Naive thymus-derived CD8-positive, alpha-beta T cell (primary cell): ENCODE measurements at regions not wholly inside any gene's neighbourhood (a gene's known extent, or its start where the extent isn't known, plus 50 kb on each side); places are given as distances from the start of the nearest gene placed in this dataset.
"Not testable (repeated sequence)": the region's sequence is repeated elsewhere in the genome, so short reads cannot be mapped to it uniquely, and the experiment has no call there.

Source experiments
- ATAC-seq, 2 donors: fragments of 150-1000 bp; cut with Tn5 transposase in 1 of 2; sonication (Bioruptor Pico), chemical (Tn5 transposase) in 1 of 2; 1 replicate in 1 of 2; 2 replicates in 1 of 2; pipeline ENCODE4 v1.10.0; 2021; ENCODE audit warnings: mild to moderate bottlenecking in 2 of 2, moderate library complexity in 2 of 2
- POLR2A ChIA-PET: fragments of 350-600 bp; sonication (Branson Sonifier 250); formaldehyde crosslinking; loops from one replicate; lab custom pipeline; 2021; ENCODE audit warnings: antibody characterized with exemption; lab: Charles Lee
- DNase-seq, 10 donors: peaks; one replicate each; pipeline versions ENCODE4 v3.0.0 to v3.0.0-alpha.2; 2020 to 2022
- H3K27ac Mint-ChIP-seq, 10 donors: one replicate each; pipeline ENCODE4 v1.8.0; 2020 to 2022; ENCODE audit warnings: mild to moderate bottlenecking in 10 of 10, mixed read lengths in 10 of 10, moderate library complexity in 4 of 10, inconsistent platforms in 1 of 10
- H3K27me3 Mint-ChIP-seq, 5 donors: one replicate each; pipeline ENCODE4 v1.8.0; 2021 to 2022; ENCODE audit warnings: mixed read lengths in 5 of 5
- H3K36me3 Mint-ChIP-seq, 3 donors: one replicate each; pipeline ENCODE4 v1.8.0; 2020 to 2022; ENCODE audit warnings: mixed read lengths in 3 of 3, mild to moderate bottlenecking in 2 of 3, inconsistent platforms in 1 of 3
- H3K4me1 Mint-ChIP-seq, 4 donors: one replicate each; pipeline ENCODE4 v1.8.0; 2021 to 2022; ENCODE audit warnings: mixed read lengths in 4 of 4
- H3K4me3 Mint-ChIP-seq, 10 donors: one replicate each; pipeline ENCODE4 v1.8.0; 2020 to 2022; ENCODE audit warnings: mild to moderate bottlenecking in 10 of 10, mixed read lengths in 10 of 10, moderate library complexity in 6 of 10, inconsistent platforms in 1 of 10
- H3K9me3 Mint-ChIP-seq, 9 donors: one replicate each; pipeline ENCODE4 v1.8.0; 2020 to 2022; ENCODE audit warnings: mixed read lengths in 9 of 9, mild to moderate bottlenecking in 3 of 9, inconsistent platforms in 1 of 9, moderate library complexity in 1 of 9

GRCh38 chr1:166422586-166422985 is 255.8 kb upstream of the FAM78B start:
- DNase-seq: not testable (repeated sequence)
- peaks cover 9 to 30% (median 18%) of the 10 kb centered on the region in 5 donors for H3K27me3 Mint-ChIP-seq

GRCh38 chr1:166432655-166433054 is 265.9 kb upstream of the FAM78B start:
- Mint-ChIP-seq H3K9me3 (peaks cover 0 to 7% (median 3%) of the 10 kb centered on the region in 9 donors), H3K27ac (no peak overlapping the region), H3K27me3 (peaks cover 0 to 25% (median 8%) of the 10 kb centered on the region in 5 donors), H3K4me3 (no peak overlapping the region), H3K36me3 (peaks cover 0 to 3% (median 0%) of the 10 kb centered on the region in 3 donors), H3K4me1 (peaks cover 0 to 2% (median 0%) of the 10 kb centered on the region in 4 donors)
- POLR2A ChIA-PET: no interaction called here
- ATAC-seq: no peak
- DNase-seq: no peak

More at GRCh38 chr1:166422586-166422985, 255.8 kb upstream of the FAM78B start:
- H3K27ac Mint-ChIP-seq, ATAC-seq, H3K36me3 Mint-ChIP-seq, H3K9me3 Mint-ChIP-seq, H3K4me3 Mint-ChIP-seq, POLR2A ChIA-PET, H3K4me1 Mint-ChIP-seq: not testable (repeated sequence)

- H3K9me3 Mint-ChIP-seq, POLR2A ChIA-PET, ATAC-seq, H3K36me3 Mint-ChIP-seq, H3K4me1 Mint-ChIP-seq, DNase-seq, H3K4me3 Mint-ChIP-seq: not testable (repeated sequence)
- peaks cover 0 to 25% (median 8%) of the 10 kb centered on the region in 5 donors for H3K27me3 Mint-ChIP-seq
- H3K27ac Mint-ChIP-seq: peak overlapping the region in 1 of 10 donors; percentile 43
Measured at GRCh38 chr1:166433404-166434304, 266.9 kb upstream of the FAM78B start.

GRCh38 chr1:166457700-166458099 is 290.9 kb upstream of the FAM78B start:
- Mint-ChIP-seq H3K4me1 (no peaks in the 10 kb centered on the region), H3K27me3 (peaks cover 0 to 13% (median 2%) of the 10 kb centered on the region in 5 donors), H3K36me3 (no peaks in the 10 kb centered on the region), H3K4me3 (no peak overlapping the region), H3K27ac (no peak overlapping the region), H3K9me3 (peaks cover 0 to 7% (median 4%) of the 10 kb centered on the region in 9 donors)
- ATAC-seq (no peak), DNase-seq (no peak)
- POLR2A ChIA-PET: no interaction called here

GRCh38 chr1:166464333-166464732 is 297.5 kb upstream of the FAM78B start:
- DNase-seq: no peak
- Mint-ChIP-seq H3K27me3 (peaks cover 9 to 28% (median 18%) of the 10 kb centered on the region in 5 donors), H3K27ac (no peak overlapping the region), H3K4me1 (no peaks in the 10 kb centered on the region), H3K4me3 (no peak overlapping the region), H3K36me3 (peaks cover 0 to 29% (median 4%) of the 10 kb centered on the region in 3 donors), H3K9me3 (peaks cover 0 to 31% (median 14%) of the 10 kb centered on the region in 9 donors)
- POLR2A ChIA-PET: no interaction called here
- ATAC-seq: no peak

- peaks cover 0 to 28% (median 3%) of the 10 kb centered on the region in 3 donors for H3K36me3 Mint-ChIP-seq
- DNase-seq: no peak
- H3K4me3 Mint-ChIP-seq: no peak overlapping the region
- POLR2A ChIA-PET: no interaction called here
- H3K27me3 Mint-ChIP-seq: peaks cover 21 to 62% (median 34%) of the 10 kb centered on the region in 5 donors
- peaks cover 0 to 33% (median 7%) of the 10 kb centered on the region in 9 donors for H3K9me3 Mint-ChIP-seq
- no peak overlapping the region for H3K27ac Mint-ChIP-seq
- no peaks in the 10 kb centered on the region for H3K4me1 Mint-ChIP-seq
- no peak for ATAC-seq
Measured at GRCh38 chr1:166470014-166470413, 303.2 kb upstream of the FAM78B start.

- ATAC-seq (no peak), DNase-seq (no peak)
- Mint-ChIP-seq H3K36me3 (peaks cover 0 to 24% (median 3%) of the 10 kb centered on the region in 3 donors), H3K27ac (no peak overlapping the region), H3K4me1 (no peaks in the 10 kb centered on the region), H3K27me3 (peaks cover 21 to 62% (median 34%) of the 10 kb centered on the region in 5 donors), H3K4me3 (no peak overlapping the region), H3K9me3 (peaks cover 0 to 29% (median 5%) of the 10 kb centered on the region in 9 donors)
- POLR2A ChIA-PET: no interaction called here
Measured at GRCh38 chr1:166470441-166470840, 303.6 kb upstream of the FAM78B start.

GRCh38 chr1:166471359-166471758 is 304.6 kb upstream of the FAM78B start:
- ATAC-seq (no peak), DNase-seq (no peak)
- Mint-ChIP-seq H3K27ac (no peak overlapping the region), H3K4me3 (no peak overlapping the region), H3K36me3 (peaks cover 0 to 22% (median 3%) of the 10 kb centered on the region in 3 donors), H3K9me3 (peaks cover 0 to 22% (median 3%) of the 10 kb centered on the region in 9 donors), H3K4me1 (no peaks in the 10 kb centered on the region), H3K27me3 (peaks cover 21 to 58% (median 34%) of the 10 kb centered on the region in 5 donors)
- POLR2A ChIA-PET: no interaction called here

- Mint-ChIP-seq H3K36me3 (no peaks in the 10 kb centered on the region), H3K27me3 (peaks cover 0 to 4% (median 0%) of the 10 kb centered on the region in 5 donors), H3K27ac (no peak overlapping the region), H3K4me1 (peaks cover 0 to 1% (median 0%) of the 10 kb centered on the region in 4 donors), H3K4me3 (no peak overlapping the region), H3K9me3 (peaks cover 0 to under 1% (median 0%) of the 10 kb centered on the region in 9 donors)
- DNase-seq: peak in 9 of 10 donors; percentile 13 to 69 (median 33)
- POLR2A ChIA-PET: interaction anchor here (1.0 kb wide), 1 partner anchor 11 kb away, joined by 3 read pairs; no protein-coding TSS in a partner anchor
- no peak for ATAC-seq
Measured at GRCh38 chr1:166479052-166479631, 312.3 kb upstream of the FAM78B start.

- Mint-ChIP-seq H3K36me3 (no peaks in the 10 kb centered on the region), H3K27ac (peak overlapping the region in 1 of 10 donors; percentile 8), H3K9me3 (no peaks in the 10 kb centered on the region), H3K27me3 (no peaks in the 10 kb centered on the region), H3K4me3 (no peak overlapping the region), H3K4me1 (peaks cover 4 to 27% (median 17%) of the 10 kb centered on the region in 4 donors)
- ATAC-seq (no peak), DNase-seq (no peak)
- POLR2A ChIA-PET: no interaction called here
Measured at GRCh38 chr1:166484471-166484870, 317.7 kb upstream of the FAM78B start.

- no peaks in the 10 kb centered on the region for H3K36me3 Mint-ChIP-seq
- H3K27ac Mint-ChIP-seq: peak overlapping the region in 1 of 10 donors; percentile 8
- no peaks in the 10 kb centered on the region for H3K9me3 Mint-ChIP-seq
- H3K27me3 Mint-ChIP-seq: no peaks in the 10 kb centered on the region
- ATAC-seq (no peak), DNase-seq (no peak)
- no peak overlapping the region for H3K4me3 Mint-ChIP-seq
- H3K4me1 Mint-ChIP-seq: peaks cover 4 to 27% (median 17%) of the 10 kb centered on the region in 4 donors
- POLR2A ChIA-PET: no interaction called here
Measured at GRCh38 chr1:166484871-166485270, 318.1 kb upstream of the FAM78B start.

- Mint-ChIP-seq H3K4me1 (peaks cover 4 to 27% (median 17%) of the 10 kb centered on the region in 4 donors), H3K9me3 (no peaks in the 10 kb centered on the region), H3K27ac (peak overlapping the region in 1 of 10 donors; percentile 64), H3K27me3 (no peaks in the 10 kb centered on the region), H3K4me3 (no peak overlapping the region), H3K36me3 (no peaks in the 10 kb centered on the region)
- DNase-seq (no peak), ATAC-seq (no peak)
- POLR2A ChIA-PET: interaction anchor here (0.6 kb wide), 1 partner anchor 785 kb away, joined by 3 read pairs; no protein-coding TSS in a partner anchor
Measured at GRCh38 chr1:166485620-166486019, 318.8 kb upstream of the FAM78B start.
